NCI-H2081 (cell line): ENCODE measurements at regions not wholly inside any gene's neighbourhood (a gene's known extent, or its start where the extent isn't known, plus 50 kb on each side); places are given as distances from the start of the nearest gene placed in this dataset.

Experiments used
- DNase-seq, 2 experiments: peaks; one replicate each; lab custom pipeline; 2025; lab: John Stamatoyannopoulos, UW

DNA sequence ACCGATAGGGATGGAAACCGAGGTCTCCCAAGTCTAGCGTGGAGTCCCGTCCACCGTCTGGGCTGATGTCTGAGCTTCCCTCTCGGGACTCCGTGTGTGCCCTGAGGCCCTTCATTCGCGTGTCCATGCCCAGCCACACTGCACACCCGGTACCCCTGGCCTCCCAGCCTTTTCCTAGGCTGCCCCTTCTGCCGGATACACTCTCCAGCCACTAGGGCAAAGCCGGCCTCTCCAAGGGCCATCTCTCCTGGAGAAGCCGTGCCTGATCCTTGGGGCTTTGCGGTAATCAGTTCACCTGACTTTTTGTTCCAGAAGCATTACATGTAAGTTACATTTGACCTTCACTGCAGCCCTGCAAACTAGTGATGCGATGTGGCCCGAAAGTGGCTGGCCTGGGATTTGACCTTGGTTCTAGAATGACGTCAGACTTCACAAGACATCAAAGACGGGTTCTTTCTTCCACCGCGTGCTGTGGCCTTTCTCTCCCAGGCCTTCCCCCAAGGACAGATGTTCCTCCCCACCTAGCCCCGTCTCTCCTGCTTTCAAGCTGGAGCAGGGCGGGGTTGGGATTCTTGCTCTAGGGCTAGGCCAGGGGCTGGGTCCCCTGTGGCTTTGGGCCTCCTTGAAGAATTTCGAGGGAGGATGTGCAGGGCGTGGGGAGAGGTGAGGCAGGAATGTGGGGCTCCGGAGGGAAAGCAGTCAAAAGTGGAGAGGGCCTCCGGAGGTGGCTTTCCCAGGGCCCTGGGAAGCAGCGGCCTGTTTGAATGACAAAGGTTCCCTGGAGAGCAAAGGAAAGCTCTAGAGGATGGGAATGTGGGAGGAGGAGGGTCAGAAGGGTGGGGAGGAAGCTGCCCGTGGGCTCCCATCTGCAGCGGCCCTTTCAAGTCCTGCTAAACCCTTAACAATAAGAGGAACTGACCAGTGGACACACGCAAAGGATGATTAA, 49.7 kb upstream of the SLC2A1 start:
- DNase-seq = no peak
